GM19240 (cell line): ENCODE measurements at regions not wholly inside any gene's neighbourhood (a gene's known extent, or its start where the extent isn't known, plus 50 kb on each side); places are given as distances from the start of the nearest gene placed in this dataset.

Experiments
- DNase-seq: peaks from one replicate; pipeline ENCODE4 v3.0.0; 2011; ENCODE audit warnings: low spot score; ENCODE audit not compliant: insufficient read length

DNA sequence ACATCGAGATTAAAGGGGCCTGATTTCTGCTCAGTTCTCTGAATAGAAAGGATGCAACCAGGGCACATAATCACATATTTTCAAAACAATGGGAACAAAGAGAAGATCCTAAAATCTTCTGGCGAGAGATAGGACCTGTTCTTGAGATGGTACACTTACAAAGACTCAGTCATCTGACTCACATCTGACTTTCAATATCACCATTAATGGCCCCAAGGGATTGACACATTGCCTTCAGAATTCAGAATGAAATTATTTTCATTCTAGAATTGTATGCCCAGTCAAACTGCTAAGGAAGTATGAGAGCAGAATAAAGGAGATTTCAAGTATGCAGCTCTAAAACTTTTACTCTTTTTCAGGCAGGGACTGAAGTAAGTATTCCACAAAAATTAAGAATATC is 240.7 kb upstream of the POU3F2 start:
- DNase-seq, result no peak

DNA sequence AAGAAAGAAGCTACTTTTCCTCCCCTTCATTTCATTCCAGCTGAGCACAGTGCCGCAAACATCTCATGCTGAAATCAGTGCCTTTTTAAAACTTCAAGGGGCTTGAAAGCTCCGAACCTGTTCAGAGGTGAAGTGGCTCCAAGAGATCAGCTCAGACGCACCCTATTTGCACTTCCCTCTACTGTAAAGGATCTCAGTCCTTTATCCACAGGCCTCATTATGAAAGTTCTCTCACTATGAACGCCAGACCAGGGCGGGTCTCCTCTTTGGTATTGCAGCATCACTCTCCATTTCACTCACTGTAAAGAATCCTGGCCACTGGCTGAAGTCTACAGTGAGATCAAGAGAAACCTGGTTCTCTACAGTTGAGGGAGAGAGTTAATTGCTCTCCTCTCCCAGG is 232.7 kb upstream of the POU3F2 start:
- DNase-seq, result no peak

DNA sequence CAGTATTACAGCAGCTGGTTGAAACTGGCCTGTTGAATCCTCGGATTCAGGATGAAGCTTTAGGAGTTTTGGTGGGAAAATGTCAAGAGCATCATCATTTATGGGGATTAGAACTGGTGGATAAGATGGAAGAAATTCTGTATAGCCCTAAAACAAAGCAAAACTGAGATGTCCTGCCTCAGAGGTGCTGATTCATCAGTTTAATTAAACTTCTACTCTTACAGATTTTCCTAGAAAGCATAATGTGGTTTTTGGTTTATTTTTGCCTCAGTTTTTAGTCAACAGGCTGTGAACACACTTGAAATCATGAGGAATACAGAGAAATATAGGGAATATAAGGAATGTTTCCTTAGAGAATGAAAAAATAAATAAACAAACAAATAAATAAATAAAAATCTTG is 228.7 kb upstream of the POU3F2 start:
- DNase-seq, result no peak

DNA sequence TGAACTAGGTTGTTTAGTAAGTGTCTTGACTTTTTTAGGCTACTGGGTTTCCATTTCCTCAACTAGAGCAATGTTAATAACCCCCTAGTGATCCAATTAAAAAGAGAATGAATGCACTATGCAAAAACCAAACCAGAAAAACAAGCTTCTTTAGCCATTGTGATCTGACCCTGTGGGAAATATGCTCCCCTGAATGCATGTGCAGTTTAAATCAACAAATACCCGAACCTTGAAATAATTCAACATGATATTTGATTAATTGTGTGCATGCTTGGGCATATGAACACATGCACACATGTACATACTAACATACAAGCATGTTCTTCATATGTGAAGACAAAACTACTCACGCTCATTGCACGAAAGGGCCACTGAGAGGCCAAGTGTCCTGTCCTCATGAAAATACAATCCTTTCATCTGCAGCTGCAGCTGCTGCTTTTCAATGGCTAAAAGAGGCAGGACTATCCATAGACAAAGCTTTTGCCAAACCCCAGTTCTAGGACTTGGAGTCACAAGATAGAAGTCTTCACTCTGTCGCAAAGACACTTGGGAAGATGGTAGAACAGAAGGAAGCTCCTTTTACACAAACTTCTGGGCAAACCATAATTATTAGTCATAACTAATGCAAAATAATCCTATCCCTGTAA is 207.1 kb upstream of the POU3F2 start:
- DNase-seq, result no peak

DNA sequence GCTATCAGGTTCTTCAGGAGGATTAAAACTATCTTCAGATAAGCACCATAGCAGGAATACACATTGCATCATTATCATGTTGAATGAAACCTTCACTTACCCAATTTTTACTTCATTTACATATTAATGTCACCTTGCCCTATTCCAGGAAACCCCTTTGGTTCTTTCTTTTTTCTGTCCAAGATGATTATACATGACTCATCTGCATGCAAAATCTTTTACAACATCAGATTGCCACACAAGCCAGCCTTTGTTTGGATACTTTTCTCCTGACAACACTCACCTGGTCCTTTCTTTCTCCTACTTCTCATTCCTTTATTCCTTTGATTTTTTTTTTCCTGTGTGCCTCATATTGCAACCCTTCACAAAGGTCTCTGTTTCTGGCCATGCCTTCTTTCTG is 200.5 kb upstream of the POU3F2 start:
- no peak for DNase-seq

DNA sequence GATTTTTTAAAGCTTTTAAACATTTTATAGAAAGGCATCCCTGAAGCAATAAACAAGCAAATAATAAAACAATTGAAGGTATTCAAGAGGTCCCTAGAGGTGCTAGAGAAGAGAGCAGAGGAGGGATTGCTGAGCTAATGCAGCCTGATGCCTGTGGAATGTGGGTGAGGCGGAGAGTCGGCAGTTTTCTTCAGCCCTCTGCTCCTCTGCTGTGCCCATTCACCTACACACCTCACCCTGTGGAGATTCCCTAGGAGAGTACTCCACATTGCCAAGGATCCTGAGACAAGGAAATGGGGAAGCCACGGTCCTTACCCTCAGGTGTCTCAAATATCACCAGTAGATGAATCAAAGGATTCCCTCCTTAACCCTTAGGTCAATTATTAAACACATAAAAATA is 199.8 kb upstream of the POU3F2 start:
- DNase-seq, result no peak

DNA sequence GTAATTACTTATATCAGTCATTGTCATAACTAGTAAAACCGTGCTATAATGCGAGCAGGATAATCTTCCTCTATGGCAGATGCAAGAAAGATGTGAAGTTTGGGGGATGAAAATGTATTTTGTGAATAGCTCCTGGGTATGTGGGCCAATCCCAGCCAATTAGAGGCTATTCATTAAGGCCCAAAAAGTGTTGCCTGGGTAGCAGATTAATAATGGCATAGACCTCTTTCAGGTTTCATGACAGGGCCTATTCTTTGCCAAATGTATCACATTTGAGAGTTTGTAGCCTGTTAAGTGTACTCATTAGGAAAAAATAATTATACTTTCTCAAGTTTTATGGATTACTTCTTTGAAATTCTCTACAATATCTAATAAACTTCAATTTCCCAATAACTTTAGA is 199.2 kb upstream of the POU3F2 start:
- DNase-seq, result no peak

DNA sequence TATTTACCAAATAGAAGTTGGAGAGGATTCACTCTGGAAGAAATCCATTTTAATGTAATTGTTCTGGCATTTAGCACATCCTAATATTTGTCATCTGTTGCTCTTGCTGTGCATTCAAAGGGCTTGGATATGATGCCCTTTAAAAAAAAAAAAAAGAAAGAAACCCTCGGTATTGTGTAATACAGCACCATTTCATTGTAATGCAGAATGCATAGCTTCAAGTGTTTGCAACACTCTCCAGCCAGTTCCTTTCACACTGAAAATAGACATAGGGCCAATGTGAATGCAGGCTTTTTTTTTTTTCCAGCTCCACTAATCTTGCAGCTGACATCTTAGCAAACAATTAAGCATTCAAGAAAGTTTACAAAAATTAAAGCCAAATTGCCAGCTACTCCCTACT is 197.4 kb upstream of the POU3F2 start:
- no peak for DNase-seq

DNA sequence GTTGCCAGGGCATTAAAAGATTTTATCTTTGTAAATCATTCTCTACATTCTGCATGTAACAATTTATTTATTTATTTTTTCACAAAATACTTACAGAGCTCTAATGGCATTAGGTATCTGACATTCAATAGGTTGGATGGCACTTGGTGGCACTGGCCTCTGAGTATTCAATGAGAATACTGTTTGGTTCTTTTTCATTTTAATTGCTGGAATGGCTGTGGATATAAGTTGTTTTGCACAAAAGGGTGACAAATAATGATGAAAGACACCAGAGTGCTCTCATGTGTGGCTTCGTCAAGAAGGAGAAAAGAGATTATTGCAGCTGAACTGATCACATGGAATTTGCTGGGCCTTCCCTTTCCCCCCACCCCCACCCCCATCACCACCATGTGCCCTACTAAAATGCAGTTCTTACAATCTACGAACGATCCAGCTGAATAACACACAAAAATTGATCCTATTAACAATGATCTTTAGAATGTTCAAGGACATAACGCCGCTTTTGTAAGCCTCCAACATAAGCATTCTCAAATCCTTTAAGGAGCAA is 195.2 kb upstream of the POU3F2 start:
- DNase-seq, result no peak

DNA sequence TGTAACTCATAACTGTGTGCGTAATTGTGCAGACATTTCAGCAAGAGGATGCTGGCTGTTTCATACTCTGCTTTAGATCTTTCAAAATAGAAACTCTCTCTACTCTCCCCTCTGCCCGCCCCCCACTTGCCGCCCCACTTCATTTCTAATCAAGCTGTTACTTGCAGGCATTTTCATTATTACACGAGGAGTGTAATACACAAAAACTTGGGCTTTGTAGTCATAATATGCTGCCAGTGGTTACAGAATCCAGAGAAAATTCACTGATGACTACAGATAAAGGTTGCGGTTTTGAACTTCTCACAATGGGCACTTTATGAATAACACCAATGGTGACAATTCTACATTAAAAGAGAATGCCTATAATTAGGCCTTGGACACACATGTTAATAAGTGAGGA is 194.0 kb upstream of the POU3F2 start:
- no peak for DNase-seq

DNA sequence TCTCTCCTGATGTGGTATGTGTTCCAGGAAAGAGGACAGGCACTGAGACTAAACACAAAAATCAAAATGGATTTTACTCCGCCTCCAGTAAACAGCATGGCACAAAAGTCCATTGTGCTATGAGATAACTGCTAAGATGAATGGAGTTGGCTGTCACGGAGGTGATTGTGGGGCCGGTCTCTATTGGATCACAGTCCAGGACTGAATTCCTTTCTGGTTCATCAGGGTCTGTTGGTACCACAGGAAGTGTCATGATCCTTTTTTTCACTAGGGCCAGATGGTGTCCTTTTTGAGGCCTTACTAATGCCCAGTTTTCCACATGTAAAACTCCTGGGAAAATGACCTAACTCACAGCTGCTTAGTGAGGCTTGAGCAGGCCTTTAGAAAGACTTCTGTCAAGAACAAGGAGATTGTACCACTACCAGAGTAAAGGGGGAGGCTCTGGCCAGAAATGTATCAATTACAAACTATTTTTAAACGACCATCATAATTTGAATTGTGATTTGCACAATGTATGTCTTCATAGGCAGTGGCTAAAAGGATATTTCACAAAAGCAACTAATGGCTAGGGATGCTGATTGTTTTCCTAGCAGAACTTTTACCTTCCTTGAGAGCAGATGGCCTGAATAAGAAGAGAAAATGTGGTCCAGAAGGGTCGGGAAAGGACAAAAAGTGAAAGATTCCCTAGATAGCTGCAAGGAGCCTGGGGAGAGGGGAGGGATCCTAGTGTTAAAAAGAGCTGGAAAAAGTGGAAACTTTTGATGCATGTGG is 192.2 kb upstream of the POU3F2 start:
- DNase-seq, result no peak

DNA sequence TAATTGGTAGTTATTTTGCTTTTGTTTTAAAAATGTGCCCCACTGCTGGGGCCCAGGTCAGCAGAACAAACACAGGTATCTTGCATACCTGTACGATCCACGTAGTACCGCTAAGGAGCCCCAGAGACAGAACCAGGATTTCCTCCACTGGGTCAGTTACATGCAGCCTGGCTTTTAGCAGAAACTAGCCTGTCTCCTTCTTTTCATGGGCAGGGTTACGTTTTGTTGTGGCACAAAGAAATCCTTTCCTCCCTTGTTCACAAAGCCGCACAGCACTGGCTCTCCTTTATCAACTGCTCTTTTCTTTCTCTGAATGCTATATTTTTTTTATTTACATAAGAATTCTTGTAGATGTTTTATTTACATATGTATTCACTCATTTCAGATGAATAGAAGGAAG is 190.3 kb upstream of the POU3F2 start:
- no peak for DNase-seq

DNA sequence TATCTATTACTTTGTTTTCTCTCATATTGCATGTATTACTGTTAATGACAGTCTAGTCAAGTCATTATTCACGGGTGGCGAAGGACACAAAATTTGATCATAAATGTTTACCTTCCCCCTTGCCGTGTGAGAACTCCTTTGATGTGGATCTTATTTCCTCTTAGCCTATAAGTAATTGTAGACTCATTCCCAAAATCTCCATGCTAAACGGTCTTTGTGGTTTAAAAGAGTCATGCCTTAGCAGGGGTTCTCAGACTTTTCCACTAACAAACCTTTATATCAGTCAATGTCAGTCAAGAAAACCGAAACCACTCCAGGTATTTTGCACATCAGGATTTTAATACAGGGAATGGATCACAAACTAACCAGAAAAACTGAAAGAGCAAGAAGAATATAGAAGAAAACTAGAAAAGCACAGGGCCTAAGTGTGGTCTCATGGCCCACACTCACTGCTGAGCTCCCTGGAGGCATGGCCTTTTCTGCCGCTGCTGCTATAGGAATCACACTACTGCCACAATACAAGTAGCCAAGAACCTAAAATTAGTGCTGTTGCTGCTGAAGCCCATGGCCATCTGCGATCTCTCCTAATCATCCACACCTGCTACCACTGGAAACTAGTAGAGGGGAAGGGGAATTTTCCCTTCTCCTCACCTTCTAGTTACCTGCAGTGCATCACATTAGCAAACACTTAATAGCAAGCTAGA is 186.0 kb upstream of the POU3F2 start:
- DNase-seq, result no peak

DNA sequence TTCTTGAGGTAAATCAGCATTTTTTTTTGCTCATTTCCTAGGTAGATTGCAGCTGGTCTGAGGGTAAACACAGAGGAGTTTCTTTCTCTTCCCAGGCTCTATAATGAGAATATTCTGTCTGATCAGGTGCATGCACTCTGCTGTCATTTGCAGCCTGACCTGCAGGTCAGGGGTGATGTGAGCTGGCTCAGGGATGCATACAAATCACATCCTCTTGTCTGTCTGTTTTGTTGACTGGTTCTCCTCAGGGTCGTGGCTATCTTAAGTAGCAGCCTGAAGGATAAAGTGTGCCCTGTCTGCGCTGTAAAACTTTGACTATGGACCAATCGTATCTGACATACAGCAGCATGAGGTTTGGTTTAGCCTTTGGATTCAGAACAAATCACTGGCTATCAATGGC is 183.4 kb upstream of the POU3F2 start:
- no peak for DNase-seq

DNA sequence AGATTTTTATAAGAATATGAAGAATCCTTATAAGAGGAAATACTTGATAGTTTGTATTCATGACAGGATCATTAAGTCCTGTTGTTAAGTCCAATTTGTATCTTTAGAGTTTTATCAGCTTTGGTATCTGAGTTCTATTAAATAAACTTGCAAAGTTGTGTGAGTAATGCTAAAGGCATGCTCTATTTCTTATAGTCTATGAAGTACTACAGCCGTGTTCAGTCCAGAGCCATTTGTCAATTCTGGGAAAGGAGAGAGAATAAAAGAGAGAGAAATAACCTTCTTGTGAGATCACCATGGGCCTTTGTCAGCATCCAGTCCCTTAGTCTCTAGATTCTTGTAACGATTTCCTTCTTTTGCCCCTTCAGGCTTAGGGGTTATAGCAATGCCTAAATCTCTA is 181.2 kb upstream of the POU3F2 start:
- no peak for DNase-seq

DNA sequence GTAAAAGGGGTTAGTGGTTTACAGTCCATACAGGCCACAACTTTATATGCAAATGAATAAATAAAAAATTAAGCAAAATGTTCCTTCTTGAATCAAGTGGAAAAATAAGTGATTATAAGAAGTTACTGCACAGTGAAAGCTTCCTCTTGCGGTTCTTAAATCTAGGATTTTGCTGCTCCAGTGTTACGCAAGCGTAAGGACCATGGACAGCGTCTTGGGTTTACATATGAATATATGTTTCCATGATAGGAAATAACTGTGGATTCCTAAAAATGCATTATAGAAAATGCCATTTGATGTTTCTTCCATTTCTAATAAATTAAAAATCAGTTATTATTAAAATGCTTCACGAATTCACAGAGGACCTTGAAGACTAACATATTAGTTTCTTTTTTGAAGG is 176.6 kb upstream of the POU3F2 start:
- no peak for DNase-seq

DNA sequence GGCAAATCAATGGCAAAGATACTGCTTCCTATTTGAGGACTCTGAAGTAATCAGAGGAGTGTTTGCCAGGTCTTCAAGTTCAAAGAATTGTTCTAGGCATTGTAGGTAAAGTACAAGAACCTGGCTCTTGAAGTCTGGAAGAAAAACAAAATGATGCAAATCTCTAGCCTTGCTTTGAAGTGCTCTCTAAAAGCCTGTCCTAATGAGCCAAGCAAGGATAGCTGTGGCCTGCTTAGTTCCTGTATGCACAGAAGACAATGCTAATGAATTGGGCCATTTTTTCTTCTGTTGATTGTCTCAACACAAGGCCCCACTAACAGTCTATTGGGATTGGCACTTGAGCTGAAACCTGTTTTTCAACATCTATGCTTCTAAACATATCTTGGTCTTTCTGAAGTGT is 165.0 kb upstream of the POU3F2 start:
- DNase-seq, result no peak

DNA sequence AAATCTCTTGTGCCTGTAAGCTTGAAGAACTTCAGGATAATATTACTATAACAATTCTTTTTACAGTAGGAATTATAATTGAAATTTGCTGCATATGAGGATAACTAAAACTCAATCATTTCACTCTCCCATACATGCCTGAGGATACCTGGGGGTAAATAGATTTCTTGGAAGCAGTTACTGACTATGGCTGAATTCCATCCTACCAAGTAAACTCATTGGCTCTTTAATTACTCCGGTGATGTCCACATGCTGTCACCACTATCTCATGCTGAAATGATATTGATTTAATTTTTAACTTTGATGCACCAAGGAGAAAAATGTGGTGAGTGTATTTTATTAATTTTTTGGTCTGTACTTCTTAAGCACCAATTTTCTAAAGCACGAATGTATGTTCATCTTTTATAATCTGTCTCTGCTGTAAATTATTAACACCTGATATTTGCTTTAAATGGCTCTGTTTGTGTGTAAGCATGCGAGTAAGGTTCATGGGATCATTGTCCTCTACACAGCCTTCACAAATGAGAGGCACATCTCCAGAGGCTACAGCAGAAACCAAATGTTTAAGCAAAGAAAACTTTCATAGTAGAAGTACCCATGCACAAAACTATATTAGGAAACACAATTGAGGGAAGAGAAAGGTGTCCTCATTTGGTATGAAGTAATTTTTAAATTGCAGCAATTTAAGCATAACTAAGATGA is 164.2 kb upstream of the POU3F2 start:
- no peak for DNase-seq

DNA sequence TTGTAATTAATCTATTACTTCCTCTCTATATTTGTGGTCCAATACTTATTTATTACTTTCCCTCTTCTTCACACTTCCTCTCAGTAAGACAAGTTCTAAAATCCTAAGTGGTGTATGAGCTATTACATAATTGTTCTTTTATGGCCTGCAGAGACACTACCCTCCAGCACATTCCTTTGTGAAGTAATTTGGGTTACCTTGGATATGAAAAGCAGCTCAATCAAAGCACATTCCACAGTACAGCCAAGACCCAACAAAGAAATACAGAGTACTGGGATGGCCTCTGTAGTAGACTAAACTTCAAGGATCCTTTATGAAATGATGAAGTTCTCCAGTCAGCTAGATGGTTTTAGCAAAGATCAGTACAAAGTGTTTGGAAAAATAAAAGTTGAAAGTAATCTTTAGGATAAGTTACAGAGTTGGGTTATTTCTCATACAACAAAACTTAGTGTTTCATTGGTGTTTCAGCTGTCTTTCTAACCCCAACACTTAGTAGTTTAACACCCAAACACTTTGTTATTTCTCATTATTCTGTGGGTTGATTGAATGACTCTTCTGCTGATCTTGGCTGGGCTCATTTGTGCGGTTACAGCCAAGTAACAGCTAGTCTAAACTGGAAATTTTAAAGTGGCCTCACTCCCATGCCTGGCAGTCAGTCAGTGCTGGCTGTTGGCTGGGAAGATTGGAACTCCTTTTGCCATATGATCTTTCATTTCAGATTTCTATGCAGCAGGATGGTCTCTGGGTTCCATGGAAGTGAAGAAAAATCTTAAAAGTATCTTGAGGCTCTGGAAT is 161.5 kb upstream of the POU3F2 start:
- DNase-seq, result no peak

DNA sequence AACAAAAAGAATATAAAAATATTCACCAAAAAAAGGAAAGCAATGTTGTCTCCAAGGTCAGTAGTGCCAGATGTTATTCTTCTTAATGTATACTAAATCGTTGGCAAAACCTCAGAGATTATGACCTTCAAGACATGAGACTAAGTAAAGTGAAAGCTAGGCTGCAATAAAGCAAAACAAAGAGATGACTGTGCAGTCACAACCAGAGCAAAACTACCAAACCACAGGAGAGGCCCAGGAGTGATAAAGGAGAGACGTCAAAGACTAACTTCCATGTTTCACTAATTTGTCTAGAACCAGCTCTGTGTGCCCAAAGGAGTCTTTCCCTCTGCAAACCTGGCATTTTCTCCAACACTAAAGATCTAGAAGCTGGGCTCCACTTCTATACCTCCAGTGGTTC is 155.9 kb upstream of the POU3F2 start:
- no peak for DNase-seq

DNA sequence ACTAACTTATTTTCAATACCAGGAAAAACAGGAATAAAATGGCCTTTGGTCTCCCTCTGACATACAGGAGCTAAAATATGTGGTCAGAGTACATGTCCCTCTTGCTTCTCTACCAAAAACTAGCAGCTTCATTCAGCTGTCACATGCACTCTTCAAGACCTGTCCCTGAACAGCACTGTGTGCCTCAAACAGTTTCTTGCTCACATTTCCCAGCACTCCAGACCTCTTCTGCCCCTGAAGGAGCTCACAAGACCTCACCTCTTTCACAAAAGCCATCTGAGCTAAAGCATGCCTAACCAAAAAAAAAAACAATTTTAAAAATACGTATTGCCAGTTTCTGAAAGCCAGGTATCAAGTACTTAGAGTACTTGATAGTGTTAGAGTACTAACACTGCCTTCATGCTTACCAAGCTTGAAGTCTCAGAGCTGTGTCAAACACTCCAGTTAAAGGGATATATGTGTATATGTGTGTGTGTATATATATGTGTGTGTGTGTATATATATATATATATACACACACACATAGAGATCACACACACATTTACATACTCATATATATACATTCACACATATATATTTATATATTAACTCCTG is 148.3 kb upstream of the POU3F2 start:
- no peak for DNase-seq
